Hepatocyte (in vitro differentiated cells): ENCODE measurements at regions not wholly inside any gene's neighbourhood (a gene's known extent, or its start where the extent isn't known, plus 50 kb on each side); places are given as distances from the start of the nearest gene placed in this dataset.
"Not testable (repeated sequence)": the region's sequence is repeated elsewhere in the genome, so short reads cannot be mapped to it uniquely, and the experiment has no call there.

Source experiments
- EZH2 ChIP-seq: fragments of 200-600 bp; sonication (generic); IDR thresholded peaks from 2 replicates; pipeline ENCODE4 v1.6.1; 2016; ENCODE audit warnings: antibody characterized with exemption, mild to moderate bottlenecking, borderline replicate concordance
- TF ChIP-seq, protein P1 (sequence below): fragments of 200-600 bp; sonication (generic); IDR thresholded peaks from 2 replicates; pipeline ENCODE4 v1.5.1; 2016; ENCODE audit warnings: antibody characterized with exemption, mild to moderate bottlenecking; ENCODE audit not compliant: poor library complexity

DNA sequence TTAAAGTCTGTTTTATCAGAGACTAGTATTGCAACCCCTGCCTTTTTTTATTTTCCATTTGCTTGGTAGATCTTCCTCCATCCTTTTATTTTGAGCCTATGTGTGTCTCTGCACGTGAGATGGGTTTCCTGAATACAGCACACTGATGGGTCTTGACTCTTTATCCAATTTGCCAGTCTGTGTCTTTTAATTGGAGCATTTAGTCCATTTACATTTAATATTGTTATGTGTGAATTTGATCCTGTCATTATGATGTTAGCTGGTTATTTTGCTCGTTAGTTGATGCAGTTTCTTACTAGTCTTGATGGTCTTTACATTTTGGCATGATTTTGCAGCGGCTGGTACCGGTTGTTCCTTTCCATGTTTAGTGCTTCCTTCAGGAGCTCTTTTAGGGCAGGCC is 381.5 kb upstream of the ZEB2 start:
- TF ChIP-seq, protein P1, sequence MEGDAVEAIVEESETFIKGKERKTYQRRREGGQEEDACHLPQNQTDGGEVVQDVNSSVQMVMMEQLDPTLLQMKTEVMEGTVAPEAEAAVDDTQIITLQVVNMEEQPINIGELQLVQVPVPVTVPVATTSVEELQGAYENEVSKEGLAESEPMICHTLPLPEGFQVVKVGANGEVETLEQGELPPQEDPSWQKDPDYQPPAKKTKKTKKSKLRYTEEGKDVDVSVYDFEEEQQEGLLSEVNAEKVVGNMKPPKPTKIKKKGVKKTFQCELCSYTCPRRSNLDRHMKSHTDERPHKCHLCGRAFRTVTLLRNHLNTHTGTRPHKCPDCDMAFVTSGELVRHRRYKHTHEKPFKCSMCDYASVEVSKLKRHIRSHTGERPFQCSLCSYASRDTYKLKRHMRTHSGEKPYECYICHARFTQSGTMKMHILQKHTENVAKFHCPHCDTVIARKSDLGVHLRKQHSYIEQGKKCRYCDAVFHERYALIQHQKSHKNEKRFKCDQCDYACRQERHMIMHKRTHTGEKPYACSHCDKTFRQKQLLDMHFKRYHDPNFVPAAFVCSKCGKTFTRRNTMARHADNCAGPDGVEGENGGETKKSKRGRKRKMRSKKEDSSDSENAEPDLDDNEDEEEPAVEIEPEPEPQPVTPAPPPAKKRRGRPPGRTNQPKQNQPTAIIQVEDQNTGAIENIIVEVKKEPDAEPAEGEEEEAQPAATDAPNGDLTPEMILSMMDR, result not testable (repeated sequence)
- TF ChIP-seq EZH2, result not testable (repeated sequence)
